Loucy (cell line): ENCODE measurements at regions not wholly inside any gene's neighbourhood (a gene's known extent, or its start where the extent isn't known, plus 50 kb on each side); places are given as distances from the start of the nearest gene placed in this dataset.

Source experiments
- H2AFZ ChIP-seq: fragments of 200-600 bp; sonication (generic); 2 replicates; pipeline ENCODE4 v1.6.0; 2016; ENCODE audit warnings: antibody characterized with exemption, mild to moderate bottlenecking, low read length, moderate library complexity
- H3F3A ChIP-seq: fragments of 200-600 bp; 2 replicates; pipeline ENCODE4 v1.6.0; 2016; ENCODE audit warnings: antibody characterized with exemption, low read depth, mild to moderate bottlenecking
- H3K27me3 ChIP-seq: fragments of 200-600 bp; sonication (generic); 2 replicates; pipeline ENCODE4 v1.6.1; 2014; ENCODE audit warnings: low read length, mild to moderate bottlenecking; ENCODE audit not compliant: insufficient read depth, poor library complexity, severe bottlenecking
- H3K36me3 ChIP-seq: fragments of 200-600 bp; sonication (generic); 2 replicates; pipeline ENCODE4 v1.6.1; 2016; ENCODE audit warnings: low read length; ENCODE audit not compliant: insufficient read depth
- H3K4me1 ChIP-seq: fragments of 200-600 bp; sonication (generic); 2 replicates; pipeline ENCODE4 v1.5.1; 2014; ENCODE audit warnings: low read length, mild to moderate bottlenecking; ENCODE audit not compliant: insufficient read depth, poor library complexity, severe bottlenecking
- H3K4me2 ChIP-seq: fragments of 200-600 bp; sonication (generic); 2 replicates; pipeline ENCODE4 v1.6.0; 2014; ENCODE audit warnings: antibody characterized with exemption, low read length, low read depth, mild to moderate bottlenecking; ENCODE audit not compliant: poor library complexity, severe bottlenecking
- H3K4me3 ChIP-seq: fragments of 200-600 bp; sonication (generic); 2 replicates; pipeline ENCODE4 v1.5.1; 2014; ENCODE audit warnings: low read length, mild to moderate bottlenecking, mixed read lengths; ENCODE audit not compliant: poor library complexity, severe bottlenecking
- H3K79me2 ChIP-seq: fragments of 200-600 bp; sonication (generic); 2 replicates; pipeline ENCODE4 v1.6.1; 2014; ENCODE audit warnings: low read length; ENCODE audit not compliant: insufficient read depth
- H3K9ac ChIP-seq: fragments of 200-600 bp; sonication (generic); 2 replicates; pipeline ENCODE4 v1.6.0; 2014; ENCODE audit warnings: mild to moderate bottlenecking, low read depth, low read length, moderate library complexity; ENCODE audit not compliant: poor library complexity, severe bottlenecking
- H3K9me2 ChIP-seq: fragments of 200-600 bp; sonication (generic); replicated peaks from 2 replicates; pipeline ENCODE4 v1.6.1; 2016; ENCODE audit warnings: low read depth, low read length, mixed read lengths
- H3K9me3 ChIP-seq: fragments of 200-600 bp; sonication (generic); 2 replicates; pipeline ENCODE4 v1.6.1; 2014; ENCODE audit warnings: mild to moderate bottlenecking, antibody characterized with exemption, low read length, low read depth; ENCODE audit not compliant: insufficient read depth
- H4K20me1 ChIP-seq: fragments of 200-600 bp; sonication (generic); 2 replicates; pipeline ENCODE4 v1.6.0; 2014; ENCODE audit warnings: antibody characterized with exemption, low read length, mild to moderate bottlenecking; ENCODE audit not compliant: insufficient read depth, poor library complexity, severe bottlenecking
- EZH2phosphoT487 ChIP-seq: fragments of 200-600 bp; IDR thresholded peaks from 2 replicates; pipeline ENCODE4 v1.6.1; 2018; ENCODE audit warnings: antibody characterized with exemption, mild to moderate bottlenecking, moderate library complexity, borderline replicate concordance
- TF ChIP-seq, protein P1 (sequence below): fragments of 200-600 bp; sonication (generic); conservative IDR thresholded peaks from 2 replicates; pipeline ENCODE4 v1.5.1; 2014; ENCODE audit warnings: mild to moderate bottlenecking, antibody characterized with exemption, low read length

DNA sequence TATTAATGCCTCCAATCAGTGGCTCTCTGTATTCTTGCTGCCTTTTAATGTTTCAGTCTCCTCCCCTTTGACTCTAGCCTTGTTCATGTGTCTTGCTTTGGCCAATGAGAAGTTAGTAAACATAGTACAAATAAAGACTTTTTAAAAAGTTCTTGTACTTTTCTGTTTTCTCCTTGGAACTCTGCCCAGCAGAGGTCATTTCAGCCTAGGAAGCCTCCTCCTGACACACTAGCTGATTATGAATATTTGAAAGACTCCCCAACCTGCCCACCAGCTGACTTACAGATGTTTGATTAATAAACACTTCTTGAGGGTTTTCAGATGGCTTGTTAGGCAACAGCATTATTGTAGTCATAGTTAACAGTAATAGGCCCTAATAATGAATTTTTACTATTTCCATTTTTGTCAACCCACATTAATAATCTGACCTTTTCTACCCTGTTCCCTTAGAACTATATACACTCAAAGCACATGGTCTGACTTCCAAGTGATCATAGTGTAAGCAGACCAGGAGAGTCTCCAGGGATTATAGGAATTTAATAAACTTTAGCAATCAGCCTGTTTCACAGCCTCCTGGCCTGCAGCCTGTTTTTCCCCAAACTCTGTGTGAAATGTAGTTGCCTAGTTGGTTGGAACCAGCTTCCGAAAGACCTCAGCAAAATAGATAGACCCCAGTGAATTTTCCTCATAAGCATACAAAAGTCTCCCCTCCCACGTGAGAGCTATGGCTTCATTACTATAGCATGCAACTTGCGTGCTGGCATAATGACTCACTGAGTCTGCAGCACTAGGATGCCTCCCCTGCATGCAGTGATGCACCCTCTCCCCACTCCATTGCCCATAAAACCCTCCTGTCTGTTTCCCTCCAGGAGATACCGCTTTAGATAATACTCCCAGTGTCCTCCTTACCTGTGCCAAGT lies 670.7 kb upstream of the ZNF804A start:
- Histone ChIP-seq H3K9me2 (no peaks in the 10 kb centered on the region), H3K79me2 (no peaks in the 10 kb centered on the region), H3K4me3 (no peak overlapping the region), H2AFZ (no peak overlapping the region), H3K9ac (no peak overlapping the region), H3K9me3 (no peaks in the 10 kb centered on the region), H3K4me2 (no peak overlapping the region), H3K27me3 (no peaks in the 10 kb centered on the region), H3K36me3 (no peaks in the 10 kb centered on the region), H4K20me1 (no peaks in the 10 kb centered on the region), H3K4me1 (no peaks in the 10 kb centered on the region), H3F3A (no peaks in the 10 kb centered on the region)
- TF ChIP-seq, protein P1, sequence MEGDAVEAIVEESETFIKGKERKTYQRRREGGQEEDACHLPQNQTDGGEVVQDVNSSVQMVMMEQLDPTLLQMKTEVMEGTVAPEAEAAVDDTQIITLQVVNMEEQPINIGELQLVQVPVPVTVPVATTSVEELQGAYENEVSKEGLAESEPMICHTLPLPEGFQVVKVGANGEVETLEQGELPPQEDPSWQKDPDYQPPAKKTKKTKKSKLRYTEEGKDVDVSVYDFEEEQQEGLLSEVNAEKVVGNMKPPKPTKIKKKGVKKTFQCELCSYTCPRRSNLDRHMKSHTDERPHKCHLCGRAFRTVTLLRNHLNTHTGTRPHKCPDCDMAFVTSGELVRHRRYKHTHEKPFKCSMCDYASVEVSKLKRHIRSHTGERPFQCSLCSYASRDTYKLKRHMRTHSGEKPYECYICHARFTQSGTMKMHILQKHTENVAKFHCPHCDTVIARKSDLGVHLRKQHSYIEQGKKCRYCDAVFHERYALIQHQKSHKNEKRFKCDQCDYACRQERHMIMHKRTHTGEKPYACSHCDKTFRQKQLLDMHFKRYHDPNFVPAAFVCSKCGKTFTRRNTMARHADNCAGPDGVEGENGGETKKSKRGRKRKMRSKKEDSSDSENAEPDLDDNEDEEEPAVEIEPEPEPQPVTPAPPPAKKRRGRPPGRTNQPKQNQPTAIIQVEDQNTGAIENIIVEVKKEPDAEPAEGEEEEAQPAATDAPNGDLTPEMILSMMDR, result no peak
- TF ChIP-seq EZH2phosphoT487, result no peak

DNA sequence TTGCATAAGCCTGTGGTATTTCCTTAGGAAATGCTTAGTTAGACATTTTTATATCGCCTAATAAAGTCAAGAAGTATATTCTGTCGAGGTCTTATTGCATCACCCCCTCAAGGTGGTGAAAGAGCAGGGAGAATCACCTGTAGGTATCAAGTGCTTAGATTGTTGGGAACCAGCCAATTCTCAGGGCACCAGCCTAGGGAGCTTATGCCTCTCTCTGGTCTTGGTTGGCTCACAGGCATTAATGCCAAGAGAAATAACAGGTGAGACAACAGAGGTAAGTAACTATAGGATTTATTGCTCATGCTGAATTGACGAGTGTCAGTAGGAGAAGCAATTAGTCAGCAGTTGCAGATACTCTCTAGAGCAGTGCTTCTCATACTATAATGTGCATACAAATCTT lies 663.3 kb upstream of the ZNF804A start:
- Histone ChIP-seq H3K9ac (no peak overlapping the region), H3K9me2 (no peaks in the 10 kb centered on the region), H3K4me1 (no peaks in the 10 kb centered on the region), H3K36me3 (no peaks in the 10 kb centered on the region), H3F3A (no peaks in the 10 kb centered on the region), H3K27me3 (no peaks in the 10 kb centered on the region), H3K4me2 (no peak overlapping the region), H3K4me3 (no peak overlapping the region), H3K9me3 (no peaks in the 10 kb centered on the region), H3K79me2 (no peaks in the 10 kb centered on the region), H4K20me1 (no peaks in the 10 kb centered on the region), H2AFZ (no peak overlapping the region)
- TF ChIP-seq EZH2phosphoT487, result no peak
- TF ChIP-seq, protein P1, result no peak

DNA sequence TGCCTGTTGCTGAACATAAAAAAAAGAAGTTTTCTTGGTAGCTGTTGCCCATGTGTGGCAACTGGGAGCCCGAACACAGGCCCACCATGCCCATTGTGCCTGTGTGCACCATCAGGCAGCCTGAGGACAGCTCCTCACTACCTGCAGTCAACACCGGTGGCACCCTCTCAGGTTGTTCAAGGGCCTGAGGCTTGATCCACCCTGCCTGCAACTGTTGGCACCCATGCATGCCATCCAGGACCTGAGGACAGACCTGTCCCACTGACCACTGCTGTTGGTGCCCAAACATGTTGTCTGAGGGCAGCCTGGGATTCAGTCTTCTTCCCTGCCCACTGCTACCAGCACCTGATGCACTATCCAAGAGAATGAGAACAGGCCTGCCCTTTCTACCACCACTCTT lies 661.1 kb upstream of the ZNF804A start:
- H3K9ac ChIP-seq, result no peak overlapping the region
- H3K4me1 ChIP-seq, result no peaks in the 10 kb centered on the region
- H3K4me3 ChIP-seq, result no peak overlapping the region
- H3K9me3 ChIP-seq, result no peaks in the 10 kb centered on the region
- H4K20me1 ChIP-seq, result no peaks in the 10 kb centered on the region
- no peaks in the 10 kb centered on the region for H3F3A ChIP-seq
- no peaks in the 10 kb centered on the region for H3K9me2 ChIP-seq
- H2AFZ ChIP-seq, result no peak overlapping the region
- H3K4me2 ChIP-seq, result no peak overlapping the region
- H3K79me2 ChIP-seq, result no peaks in the 10 kb centered on the region
- H3K27me3 ChIP-seq, result no peaks in the 10 kb centered on the region
- no peak for TF ChIP-seq EZH2phosphoT487
- TF ChIP-seq, protein P1, result no peak
- H3K36me3 ChIP-seq, result no peaks in the 10 kb centered on the region
